GF-D8 (cell line): ENCODE measurements at regions not wholly inside any gene's neighbourhood (a gene's known extent, or its start where the extent isn't known, plus 50 kb on each side); places are given as distances from the start of the nearest gene placed in this dataset.
"Not testable (repeated sequence)": the region's sequence is repeated elsewhere in the genome, so short reads cannot be mapped to it uniquely, and the experiment has no call there.

Experiments used
- DNase-seq: peaks from one replicate; lab custom pipeline; 2025; lab: John Stamatoyannopoulos, UW

- DNase-seq, result no peak
Observed at GRCh38 chr4:160347197-160347596, 1244.3 kb downstream of the RAPGEF2 start.

GRCh38 chr4:160350944-160351343 lies 1248.1 kb downstream of the RAPGEF2 start:
- no peak for DNase-seq

- DNase-seq, result no peak
Observed at GRCh38 chr4:160352637-160353036, 1249.8 kb downstream of the RAPGEF2 start.

DNA sequence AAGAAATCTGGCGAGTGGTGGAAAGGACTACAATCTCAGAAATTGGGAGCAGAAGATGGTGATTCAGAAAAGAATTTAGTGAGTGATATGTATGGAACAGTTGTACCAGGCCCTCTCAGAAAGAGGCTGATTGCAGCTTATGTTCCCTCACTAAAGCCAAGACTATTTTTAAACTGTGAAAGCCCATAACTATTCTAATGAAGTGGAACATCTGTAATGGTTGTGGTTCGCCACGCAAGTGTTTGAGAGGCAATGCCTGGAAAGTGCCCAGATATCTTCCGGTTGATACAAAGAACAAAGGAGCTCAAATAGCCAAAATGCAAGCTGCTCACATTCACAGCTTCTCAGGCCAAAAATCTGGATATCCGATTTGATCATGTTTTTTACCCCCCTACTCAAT lies 1250.7 kb downstream of the RAPGEF2 start:
- DNase-seq, result no peak

DNA sequence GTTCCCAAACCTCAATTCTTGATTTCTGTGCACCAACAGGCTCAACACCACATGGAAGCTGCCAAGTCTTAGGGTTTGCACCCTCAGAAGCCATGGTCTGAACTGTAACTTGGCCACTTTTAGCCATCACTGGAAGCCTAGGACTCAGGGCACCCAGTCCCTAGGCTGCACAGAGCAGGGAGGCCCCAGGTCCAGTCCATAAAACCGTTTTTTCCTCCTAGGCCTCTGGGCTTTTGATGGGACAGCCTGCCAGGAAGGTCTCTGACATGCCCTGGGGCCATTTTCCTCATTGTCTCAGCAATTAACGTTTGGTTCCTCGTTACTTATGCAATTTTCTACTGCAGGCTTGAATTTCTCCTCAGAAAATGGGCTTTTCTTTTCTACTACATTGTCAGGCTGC lies 1259.6 kb downstream of the RAPGEF2 start:
- DNase-seq, result no peak

- no peak for DNase-seq
Observed at GRCh38 chr4:160364217-160364616, 1261.3 kb downstream of the RAPGEF2 start.

GRCh38 chr4:160364665-160365064 lies 1261.8 kb downstream of the RAPGEF2 start:
- DNase-seq, result not testable (repeated sequence)

DNA sequence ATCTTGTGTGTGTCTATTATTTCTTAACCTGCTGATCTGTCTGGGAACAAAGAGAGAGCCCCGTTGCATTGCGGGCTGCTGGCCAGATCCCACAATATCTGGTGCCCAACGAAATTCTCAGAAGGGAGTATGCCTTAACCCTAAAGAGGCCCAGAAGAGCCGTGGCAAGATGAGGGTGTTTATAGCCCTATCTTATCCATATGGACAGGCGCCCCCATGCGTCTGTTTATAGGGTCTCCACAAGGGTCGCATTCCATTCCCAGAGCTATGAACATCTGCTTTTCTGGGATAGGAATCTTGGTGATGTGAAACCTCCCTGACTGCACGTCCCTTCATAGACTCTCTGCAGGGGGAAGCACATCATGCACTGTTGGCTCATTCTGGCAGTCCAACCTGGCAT lies 1262.5 kb downstream of the RAPGEF2 start:
- DNase-seq, result not testable (repeated sequence)

GRCh38 chr4:160370046-160370445 lies 1267.2 kb downstream of the RAPGEF2 start:
- no peak for DNase-seq

GRCh38 chr4:160371446-160371845 lies 1268.6 kb downstream of the RAPGEF2 start:
- DNase-seq, result no peak

GRCh38 chr4:160372390-160372789 lies 1269.5 kb downstream of the RAPGEF2 start:
- no peak for DNase-seq

- no peak for DNase-seq
Observed at GRCh38 chr4:160373911-160374310, 1271.0 kb downstream of the RAPGEF2 start.

GRCh38 chr4:160375772-160376452 lies 1273.0 kb downstream of the RAPGEF2 start:
- no peak for DNase-seq

GRCh38 chr4:160386846-160387245 lies 1284.0 kb downstream of the RAPGEF2 start:
- no peak for DNase-seq

GRCh38 chr4:160399826-160400225 lies 1296.9 kb downstream of the RAPGEF2 start:
- no peak for DNase-seq

- no peak for DNase-seq
Observed at GRCh38 chr4:160403081-160403480, 1300.2 kb downstream of the RAPGEF2 start.

GRCh38 chr4:160406263-160406825 lies 1303.5 kb downstream of the RAPGEF2 start:
- DNase-seq, result no peak

DNA sequence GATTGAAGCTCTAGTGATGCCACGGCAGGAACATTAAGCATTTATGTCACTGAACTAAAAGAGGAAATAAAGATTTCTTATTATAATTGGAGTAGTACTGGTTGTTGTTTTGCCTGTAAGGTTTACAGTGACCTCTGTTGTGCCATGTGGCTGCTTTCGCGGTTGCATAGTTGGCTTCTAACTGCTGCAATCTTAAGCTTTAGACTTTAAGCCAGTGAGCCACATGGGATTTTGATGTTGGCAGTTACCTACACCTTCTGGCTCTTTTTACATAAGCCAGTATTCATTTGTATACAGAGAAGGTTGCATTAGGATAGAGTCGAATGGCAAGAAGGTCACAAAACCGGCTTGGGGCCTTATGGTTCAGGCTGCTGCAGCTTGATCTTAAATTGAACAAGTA lies 1311.6 kb downstream of the RAPGEF2 start:
- no peak for DNase-seq

- no peak for DNase-seq
Observed at GRCh38 chr4:160423879-160424451, 1321.1 kb downstream of the RAPGEF2 start.

DNA sequence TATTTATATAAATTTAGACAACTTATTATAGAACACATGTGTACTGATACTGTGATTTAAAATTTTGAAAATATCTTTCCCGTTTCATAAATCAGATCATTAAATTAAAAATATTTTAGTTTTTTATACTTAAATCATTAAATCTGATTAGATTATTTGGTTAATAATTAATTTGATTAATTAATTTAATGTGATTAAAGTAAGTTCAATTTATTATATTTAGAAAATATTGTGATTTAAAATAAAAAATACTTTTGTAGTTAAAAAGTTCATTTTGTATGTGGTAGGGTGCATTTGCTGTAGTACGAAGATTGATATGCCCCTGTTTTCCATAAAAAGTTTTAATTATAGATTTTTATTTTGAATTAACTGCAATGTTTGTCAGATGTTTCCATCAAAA lies 1323.4 kb downstream of the RAPGEF2 start:
- no peak for DNase-seq

- DNase-seq, result no peak
Observed at GRCh38 chr4:160450876-160451275, 1348.0 kb downstream of the RAPGEF2 start.

- not testable (repeated sequence) for DNase-seq
Observed at GRCh38 chr4:160481696-160482690, 1379.1 kb downstream of the RAPGEF2 start.
